ENCODE measurements at regions not wholly inside any gene's neighbourhood (a gene's known extent, or its start where the extent isn't known, plus 50 kb on each side); places are given as distances from the start of the nearest gene placed in this dataset.

DNA sequence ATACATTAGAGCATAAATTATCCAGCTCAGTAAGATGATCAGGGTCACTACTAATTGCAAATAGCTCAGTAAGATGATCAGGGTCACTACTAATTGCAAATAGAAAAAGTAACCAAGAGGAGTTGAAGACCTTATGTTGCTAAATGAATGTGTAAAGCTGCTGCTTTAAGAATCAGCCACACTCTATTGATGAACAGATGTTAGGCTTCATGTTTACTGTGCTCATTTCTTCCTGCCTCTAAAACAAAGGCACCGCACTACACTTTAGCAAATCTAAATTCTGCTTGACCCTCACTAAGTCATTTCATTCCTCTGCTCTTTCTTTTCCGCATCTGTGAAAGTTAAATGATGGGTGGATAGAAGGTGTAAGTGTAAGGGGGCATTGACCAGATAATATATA is 92.6 kb upstream of the PLSCR4 start:
- TF ChIP-seq, protein P1, sequence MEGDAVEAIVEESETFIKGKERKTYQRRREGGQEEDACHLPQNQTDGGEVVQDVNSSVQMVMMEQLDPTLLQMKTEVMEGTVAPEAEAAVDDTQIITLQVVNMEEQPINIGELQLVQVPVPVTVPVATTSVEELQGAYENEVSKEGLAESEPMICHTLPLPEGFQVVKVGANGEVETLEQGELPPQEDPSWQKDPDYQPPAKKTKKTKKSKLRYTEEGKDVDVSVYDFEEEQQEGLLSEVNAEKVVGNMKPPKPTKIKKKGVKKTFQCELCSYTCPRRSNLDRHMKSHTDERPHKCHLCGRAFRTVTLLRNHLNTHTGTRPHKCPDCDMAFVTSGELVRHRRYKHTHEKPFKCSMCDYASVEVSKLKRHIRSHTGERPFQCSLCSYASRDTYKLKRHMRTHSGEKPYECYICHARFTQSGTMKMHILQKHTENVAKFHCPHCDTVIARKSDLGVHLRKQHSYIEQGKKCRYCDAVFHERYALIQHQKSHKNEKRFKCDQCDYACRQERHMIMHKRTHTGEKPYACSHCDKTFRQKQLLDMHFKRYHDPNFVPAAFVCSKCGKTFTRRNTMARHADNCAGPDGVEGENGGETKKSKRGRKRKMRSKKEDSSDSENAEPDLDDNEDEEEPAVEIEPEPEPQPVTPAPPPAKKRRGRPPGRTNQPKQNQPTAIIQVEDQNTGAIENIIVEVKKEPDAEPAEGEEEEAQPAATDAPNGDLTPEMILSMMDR (IDR thresholded peaks at IDR 0.05), result no peak
- no peak for TF ChIP-seq POLR2A (IDR thresholded peaks at IDR 0.05)

Measured in adrenal gland (tissue), 5 donors.